ENCODE measurements at regions not wholly inside any gene's neighbourhood (a gene's known extent, or its start where the extent isn't known, plus 50 kb on each side); places are given as distances from the start of the nearest gene placed in this dataset.

GRCh38 chr20:40591119-40591518 is 97.9 kb downstream of the MAFB start:
- TF ChIP-seq CTCF (IDR thresholded peaks at IDR 0.05), result no peak
- DNase-seq (ENCODE audit: low spot score), result no peak
- Histone ChIP-seq H3K4me3 (no peak overlapping the region), H3K27ac (no peak overlapping the region)

GRCh38 chr20:40589581-40589980 is 99.5 kb downstream of the MAFB start:
- TF ChIP-seq CTCF (IDR thresholded peaks at IDR 0.05), result no peak
- Histone ChIP-seq H3K4me3 (no peak overlapping the region), H3K27ac (no peak overlapping the region)
- no peak for DNase-seq (ENCODE audit: low spot score)

GRCh38 chr20:40588891-40589290 is 100.1 kb downstream of the MAFB start:
- Histone ChIP-seq H3K27ac (no peak overlapping the region), H3K4me3 (no peak overlapping the region)
- DNase-seq (ENCODE audit: low spot score), result no peak
- no peak for TF ChIP-seq CTCF (IDR thresholded peaks at IDR 0.05)

- no peak overlapping the region for H3K27ac ChIP-seq
- TF ChIP-seq CTCF (IDR thresholded peaks at IDR 0.05), result no peak
- no peak overlapping the region for H3K4me3 ChIP-seq
- DNase-seq (ENCODE audit: low spot score), result no peak
These were observed 102.0 kb downstream of the MAFB start for GRCh38 chr20:40587038-40587437.

GRCh38 chr20:40584130-40584809 is 104.8 kb downstream of the MAFB start:
- no peak for TF ChIP-seq CTCF (IDR thresholded peaks at IDR 0.05)
- no peak for DNase-seq (ENCODE audit: low spot score)
- H3K4me3 ChIP-seq, result no peak overlapping the region
- no peak overlapping the region for H3K27ac ChIP-seq

- Histone ChIP-seq H3K4me3 (no peak overlapping the region), H3K27ac (no peak overlapping the region)
- no peak for TF ChIP-seq CTCF (IDR thresholded peaks at IDR 0.05)
These were observed 105.4 kb downstream of the MAFB start for GRCh38 chr20:40583636-40584035.

GRCh38 chr20:40583205-40583604 is 105.8 kb downstream of the MAFB start:
- no peak for DNase-seq (ENCODE audit: low spot score)
- no peak for TF ChIP-seq CTCF (IDR thresholded peaks at IDR 0.05)
- Histone ChIP-seq H3K4me3 (no peak overlapping the region), H3K27ac (peak overlapping the region in 1 of 2 donors; percentile 11)

More at GRCh38 chr20:40583636-40584035, 105.4 kb downstream of the MAFB start:
- no peak for DNase-seq (ENCODE audit: low spot score)

All from coronary artery (tissue), 2 donors.